ENCODE measurements at regions not wholly inside any gene's neighbourhood (a gene's known extent, or its start where the extent isn't known, plus 50 kb on each side); places are given as distances from the start of the nearest gene placed in this dataset.

GRCh38 chr2:239750045-239750835, 274.9 kb downstream of the NDUFA10 start:
- ATAC-seq, result no peak
- TF ChIP-seq BACH2 (CRISPR knock-in tag; IDR thresholded peaks at IDR 0.05; ENCODE audit: borderline replicate concordance), result no peak
- TF ChIP-seq, protein P1, sequence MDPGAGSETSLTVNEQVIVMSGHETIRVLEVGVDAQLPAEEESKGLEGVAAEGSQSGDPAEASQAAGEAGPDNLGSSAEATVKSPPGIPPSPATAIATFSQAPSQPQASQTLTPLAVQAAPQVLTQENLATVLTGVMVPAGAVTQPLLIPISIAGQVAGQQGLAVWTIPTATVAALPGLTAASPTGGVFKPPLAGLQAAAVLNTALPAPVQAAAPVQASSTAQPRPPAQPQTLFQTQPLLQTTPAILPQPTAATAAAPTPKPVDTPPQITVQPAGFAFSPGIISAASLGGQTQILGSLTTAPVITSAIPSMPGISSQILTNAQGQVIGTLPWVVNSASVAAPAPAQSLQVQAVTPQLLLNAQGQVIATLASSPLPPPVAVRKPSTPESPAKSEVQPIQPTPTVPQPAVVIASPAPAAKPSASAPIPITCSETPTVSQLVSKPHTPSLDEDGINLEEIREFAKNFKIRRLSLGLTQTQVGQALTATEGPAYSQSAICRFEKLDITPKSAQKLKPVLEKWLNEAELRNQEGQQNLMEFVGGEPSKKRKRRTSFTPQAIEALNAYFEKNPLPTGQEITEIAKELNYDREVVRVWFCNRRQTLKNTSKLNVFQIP (CRISPR knock-in tag; IDR thresholded peaks at IDR 0.05; ENCODE audit: borderline replicate concordance, low read depth), result no peak
- no peak for TF ChIP-seq ARNTL (CRISPR knock-in tag; IDR thresholded peaks at IDR 0.05; ENCODE audit: borderline replicate concordance, low read depth)
- no peak for TF ChIP-seq ZFP3 (CRISPR knock-in tag; IDR thresholded peaks at IDR 0.05)
- no peak for TF ChIP-seq ISL1 (CRISPR knock-in tag; IDR thresholded peaks at IDR 0.05)

GRCh38 chr2:239749272-239749873, 275.8 kb downstream of the NDUFA10 start:
- no peak for TF ChIP-seq ZC3H10 (CRISPR knock-in tag; IDR thresholded peaks at IDR 0.05)
- TF ChIP-seq OSR1 (CRISPR knock-in tag; IDR thresholded peaks at IDR 0.05), result no peak
- no peak for TF ChIP-seq CSDC2 (CRISPR knock-in tag; IDR thresholded peaks at IDR 0.05)
- TF ChIP-seq, protein P2, sequence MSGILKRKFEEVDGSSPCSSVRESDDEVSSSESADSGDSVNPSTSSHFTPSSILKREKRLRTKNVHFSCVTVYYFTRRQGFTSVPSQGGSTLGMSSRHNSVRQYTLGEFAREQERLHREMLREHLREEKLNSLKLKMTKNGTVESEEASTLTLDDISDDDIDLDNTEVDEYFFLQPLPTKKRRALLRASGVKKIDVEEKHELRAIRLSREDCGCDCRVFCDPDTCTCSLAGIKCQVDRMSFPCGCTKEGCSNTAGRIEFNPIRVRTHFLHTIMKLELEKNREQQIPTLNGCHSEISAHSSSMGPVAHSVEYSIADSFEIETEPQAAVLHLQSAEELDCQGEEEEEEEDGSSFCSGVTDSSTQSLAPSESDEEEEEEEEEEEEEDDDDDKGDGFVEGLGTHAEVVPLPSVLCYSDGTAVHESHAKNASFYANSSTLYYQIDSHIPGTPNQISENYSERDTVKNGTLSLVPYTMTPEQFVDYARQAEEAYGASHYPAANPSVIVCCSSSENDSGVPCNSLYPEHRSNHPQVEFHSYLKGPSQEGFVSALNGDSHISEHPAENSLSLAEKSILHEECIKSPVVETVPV (CRISPR knock-in tag; IDR thresholded peaks at IDR 0.05), result no peak
- ATAC-seq, result no peak

- TF ChIP-seq, protein P2 (CRISPR knock-in tag; IDR thresholded peaks at IDR 0.05), result no peak
- TF ChIP-seq CREB5 (CRISPR knock-in tag; IDR thresholded peaks at IDR 0.05; ENCODE audit: low read depth) (no peak), RARB (CRISPR knock-in tag; IDR thresholded peaks at IDR 0.05) (no peak), ZC3H10 (CRISPR knock-in tag; IDR thresholded peaks at IDR 0.05) (no peak), CSDC2 (CRISPR knock-in tag; IDR thresholded peaks at IDR 0.05) (no peak), ZNF565 (CRISPR knock-in tag; conservative IDR thresholded peaks at IDR 0.05; ENCODE audit: low read depth) (no peak), ARNTL (CRISPR knock-in tag; IDR thresholded peaks at IDR 0.05; ENCODE audit: borderline replicate concordance, low read depth) (no peak), TCF4 (CRISPR knock-in tag; IDR thresholded peaks at IDR 0.05; ENCODE audit: borderline replicate concordance) (no peak), ZFP3 (CRISPR knock-in tag; IDR thresholded peaks at IDR 0.05) (no peak), BACH2 (CRISPR knock-in tag; IDR thresholded peaks at IDR 0.05; ENCODE audit: borderline replicate concordance) (no peak), ZNF8 (CRISPR knock-in tag; IDR thresholded peaks at IDR 0.05) (no peak), ISL1 (CRISPR knock-in tag; IDR thresholded peaks at IDR 0.05) (no peak), SNAI2 (CRISPR knock-in tag; IDR thresholded peaks at IDR 0.05) (no peak), GLIS3 (CRISPR knock-in tag; IDR thresholded peaks at IDR 0.05) (no peak), PATZ1 (CRISPR knock-in tag; IDR thresholded peaks at IDR 0.05; ENCODE audit: borderline replicate concordance) (no peak), ZNF70 (CRISPR knock-in tag; IDR thresholded peaks at IDR 0.05) (no peak)
- TF ChIP-seq, protein P1 (CRISPR knock-in tag; IDR thresholded peaks at IDR 0.05; ENCODE audit: borderline replicate concordance, low read depth), result no peak
- TF ChIP-seq, protein P3, sequence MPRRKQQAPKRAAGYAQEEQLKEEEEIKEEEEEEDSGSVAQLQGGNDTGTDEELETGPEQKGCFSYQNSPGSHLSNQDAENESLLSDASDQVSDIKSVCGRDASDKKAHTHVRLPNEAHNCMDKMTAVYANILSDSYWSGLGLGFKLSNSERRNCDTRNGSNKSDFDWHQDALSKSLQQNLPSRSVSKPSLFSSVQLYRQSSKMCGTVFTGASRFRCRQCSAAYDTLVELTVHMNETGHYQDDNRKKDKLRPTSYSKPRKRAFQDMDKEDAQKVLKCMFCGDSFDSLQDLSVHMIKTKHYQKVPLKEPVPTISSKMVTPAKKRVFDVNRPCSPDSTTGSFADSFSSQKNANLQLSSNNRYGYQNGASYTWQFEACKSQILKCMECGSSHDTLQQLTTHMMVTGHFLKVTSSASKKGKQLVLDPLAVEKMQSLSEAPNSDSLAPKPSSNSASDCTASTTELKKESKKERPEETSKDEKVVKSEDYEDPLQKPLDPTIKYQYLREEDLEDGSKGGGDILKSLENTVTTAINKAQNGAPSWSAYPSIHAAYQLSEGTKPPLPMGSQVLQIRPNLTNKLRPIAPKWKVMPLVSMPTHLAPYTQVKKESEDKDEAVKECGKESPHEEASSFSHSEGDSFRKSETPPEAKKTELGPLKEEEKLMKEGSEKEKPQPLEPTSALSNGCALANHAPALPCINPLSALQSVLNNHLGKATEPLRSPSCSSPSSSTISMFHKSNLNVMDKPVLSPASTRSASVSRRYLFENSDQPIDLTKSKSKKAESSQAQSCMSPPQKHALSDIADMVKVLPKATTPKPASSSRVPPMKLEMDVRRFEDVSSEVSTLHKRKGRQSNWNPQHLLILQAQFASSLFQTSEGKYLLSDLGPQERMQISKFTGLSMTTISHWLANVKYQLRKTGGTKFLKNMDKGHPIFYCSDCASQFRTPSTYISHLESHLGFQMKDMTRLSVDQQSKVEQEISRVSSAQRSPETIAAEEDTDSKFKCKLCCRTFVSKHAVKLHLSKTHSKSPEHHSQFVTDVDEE (CRISPR knock-in tag; IDR thresholded peaks at IDR 0.05), result no peak
- no peak for ATAC-seq
These were observed 276.3 kb downstream of the NDUFA10 start for GRCh38 chr2:239748811-239749210.
